Central memory CD8-positive, alpha-beta T cell (primary cell): ENCODE measurements at regions not wholly inside any gene's neighbourhood (a gene's known extent, or its start where the extent isn't known, plus 50 kb on each side); places are given as distances from the start of the nearest gene placed in this dataset.
"Not testable (repeated sequence)": the region's sequence is repeated elsewhere in the genome, so short reads cannot be mapped to it uniquely, and the experiment has no call there.

Experiments
- ATAC-seq: fragments of 150-1000 bp; cut with Tn5 transposase; replicated peaks from 2 replicates; pipeline ENCODE4 v1.10.0; 2022; ENCODE audit warnings: mild to moderate bottlenecking, moderate FRiP score, moderate number of reproducible peaks; ENCODE audit not compliant: poor library complexity, severe bottlenecking; ENCODE audit errors: extremely low read depth
- DNase-seq, 2 donors: peaks; one replicate each; pipeline ENCODE4 v3.0.0; 2021; ENCODE audit warnings: low spot score in 2 of 2
- H3K27ac Mint-ChIP-seq: one replicate; pipeline ENCODE4 v1.8.0; 2022; ENCODE audit warnings: low read depth, mild to moderate bottlenecking, moderate library complexity, mixed read lengths
- H3K27me3 Mint-ChIP-seq: one replicate; pipeline ENCODE4 v1.8.0; 2022; ENCODE audit warnings: mixed read lengths
- H3K36me3 Mint-ChIP-seq: one replicate; pipeline ENCODE4 v1.8.0; 2022; ENCODE audit warnings: mild to moderate bottlenecking, moderate library complexity, mixed read lengths; ENCODE audit not compliant: insufficient read depth
- H3K4me1 Mint-ChIP-seq: one replicate; pipeline ENCODE4 v1.8.0; 2022; ENCODE audit warnings: mixed read lengths
- H3K4me3 Mint-ChIP-seq: one replicate; pipeline ENCODE4 v1.8.0; 2022; ENCODE audit warnings: mild to moderate bottlenecking, moderate library complexity, mixed read lengths
- H3K9me3 Mint-ChIP-seq: one replicate; pipeline ENCODE4 v1.8.0; 2022; ENCODE audit warnings: mixed read lengths

DNA sequence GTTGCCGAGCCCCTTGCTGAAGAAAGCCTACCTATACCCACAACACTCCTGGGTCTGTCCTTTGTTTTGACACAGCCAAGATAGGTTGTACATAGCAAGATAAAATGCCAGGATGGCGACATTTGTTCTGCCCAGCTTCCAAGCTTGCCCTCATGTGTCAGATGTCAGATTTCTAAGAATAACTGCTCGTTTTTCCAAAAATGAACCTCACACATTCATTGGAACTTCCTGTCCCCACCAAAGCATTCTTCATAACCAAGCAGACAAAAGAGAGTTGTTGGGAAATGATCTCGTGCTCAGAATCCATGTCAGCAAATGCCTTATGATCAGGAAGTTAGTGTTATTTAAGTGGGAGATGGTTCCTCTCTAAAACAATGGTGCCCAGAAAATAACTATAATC is 210.1 kb downstream of the ZNF608 start:
- no peak for ATAC-seq
- H3K27ac Mint-ChIP-seq: no peak overlapping the region

DNA sequence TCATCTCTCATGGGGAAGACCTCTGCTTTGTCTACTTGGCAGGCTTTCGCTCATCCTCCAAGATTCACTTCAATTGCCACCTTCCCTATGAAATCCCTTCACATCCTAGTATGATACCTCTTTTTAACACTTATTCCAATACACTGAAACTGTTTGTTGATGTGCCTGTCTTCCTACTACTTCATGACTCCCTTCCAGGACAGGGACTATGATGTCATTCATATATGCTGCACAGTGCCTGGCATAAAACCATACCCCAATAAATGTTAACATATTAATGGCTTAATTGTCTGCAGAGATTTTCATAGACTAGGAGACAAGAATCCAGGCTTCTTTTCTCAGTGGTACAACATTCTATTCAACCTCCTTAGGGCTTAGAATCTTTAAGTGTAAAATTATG is 215.5 kb downstream of the ZNF608 start:
- no peak overlapping the region for H3K27ac Mint-ChIP-seq

More for the DNA sequence above, 210.1 kb downstream of the ZNF608 start:
- Mint-ChIP-seq H3K9me3 (peaks cover 10% of the 10 kb centered on the region), H3K36me3 (no peaks in the 10 kb centered on the region), H3K4me1 (no peaks in the 10 kb centered on the region), H3K4me3 (no peak overlapping the region), H3K27me3 (no peaks in the 10 kb centered on the region)
- no peak for DNase-seq

DNA sequence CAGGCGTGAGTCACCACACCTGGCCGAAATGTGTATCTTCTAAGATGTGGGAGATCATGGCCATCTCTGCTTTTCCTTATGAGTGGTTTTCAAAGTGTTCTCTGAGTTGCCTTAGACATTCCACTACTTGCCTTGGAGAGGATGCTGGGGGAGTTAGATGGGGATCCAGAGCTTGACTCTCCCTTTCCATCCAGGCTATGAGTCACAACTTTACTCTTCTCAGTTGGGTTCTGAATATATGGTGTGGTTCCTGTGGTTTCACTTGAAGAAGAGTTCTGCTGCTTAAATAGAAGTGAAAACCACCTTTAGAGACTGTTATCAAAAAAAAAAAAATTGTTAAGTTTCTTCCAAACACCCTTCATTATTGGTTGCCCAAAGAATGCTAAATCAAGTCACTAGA is 217.6 kb downstream of the ZNF608 start:
- DNase-seq (no peak), ATAC-seq (no peak)
- no peaks in the 10 kb centered on the region for H3K27me3 Mint-ChIP-seq
- H3K27ac Mint-ChIP-seq: no peak overlapping the region
- H3K4me3 Mint-ChIP-seq: no peak overlapping the region
- no peaks in the 10 kb centered on the region for H3K36me3 Mint-ChIP-seq
- H3K4me1 Mint-ChIP-seq: no peaks in the 10 kb centered on the region
- peaks cover 16% of the 10 kb centered on the region for H3K9me3 Mint-ChIP-seq

More for the DNA sequence above, 215.5 kb downstream of the ZNF608 start:
- peaks cover 9% of the 10 kb centered on the region for H3K9me3 Mint-ChIP-seq
- no peaks in the 10 kb centered on the region for H3K27me3 Mint-ChIP-seq
- DNase-seq: no peak
- H3K36me3 Mint-ChIP-seq: no peaks in the 10 kb centered on the region
- no peaks in the 10 kb centered on the region for H3K4me1 Mint-ChIP-seq
- no peak overlapping the region for H3K4me3 Mint-ChIP-seq
- ATAC-seq: no peak

DNA sequence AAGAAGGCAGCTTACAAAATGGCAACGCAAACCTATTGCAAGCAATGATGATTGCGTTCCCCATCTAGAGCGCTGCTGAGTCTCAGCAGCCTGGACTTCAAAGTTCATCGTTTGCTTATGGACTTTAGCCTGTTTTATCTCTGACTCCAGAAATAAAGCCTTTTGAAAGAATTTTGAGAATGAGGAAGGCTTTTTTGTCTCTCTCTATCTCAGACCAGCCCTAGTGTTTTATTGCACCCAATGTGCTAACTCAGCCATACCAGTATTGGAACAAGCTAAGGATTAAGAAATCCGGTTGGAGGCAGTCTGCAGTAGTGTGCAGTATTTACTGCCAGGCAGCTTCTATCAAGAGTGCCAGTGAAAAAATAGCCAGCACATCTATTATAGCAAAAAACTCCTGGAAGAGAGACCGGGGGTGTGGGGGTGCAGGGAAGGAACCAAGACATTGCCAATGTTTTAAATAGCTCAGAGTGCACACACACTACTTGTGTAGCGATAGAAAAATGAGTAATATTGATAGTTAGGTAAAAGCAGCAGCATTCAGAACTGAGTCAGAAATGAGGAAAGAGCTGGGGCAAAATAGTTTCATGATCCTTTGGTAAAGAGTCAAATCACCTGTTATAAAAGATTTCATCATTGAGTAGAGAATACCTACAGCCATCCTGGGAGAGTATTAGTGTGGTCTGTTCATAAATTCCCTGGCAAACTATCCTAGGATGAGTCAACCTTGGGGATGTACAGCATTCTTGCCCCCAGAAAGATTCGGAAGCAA is 219.0 kb downstream of the ZNF608 start:
- ATAC-seq (no peak), DNase-seq (no peak)
- H3K36me3 Mint-ChIP-seq: no peaks in the 10 kb centered on the region
- H3K9me3 Mint-ChIP-seq: peaks cover 20% of the 10 kb centered on the region
- no peak overlapping the region for H3K27ac Mint-ChIP-seq
- no peaks in the 10 kb centered on the region for H3K27me3 Mint-ChIP-seq
- H3K4me3 Mint-ChIP-seq: no peak overlapping the region
- no peaks in the 10 kb centered on the region for H3K4me1 Mint-ChIP-seq

DNA sequence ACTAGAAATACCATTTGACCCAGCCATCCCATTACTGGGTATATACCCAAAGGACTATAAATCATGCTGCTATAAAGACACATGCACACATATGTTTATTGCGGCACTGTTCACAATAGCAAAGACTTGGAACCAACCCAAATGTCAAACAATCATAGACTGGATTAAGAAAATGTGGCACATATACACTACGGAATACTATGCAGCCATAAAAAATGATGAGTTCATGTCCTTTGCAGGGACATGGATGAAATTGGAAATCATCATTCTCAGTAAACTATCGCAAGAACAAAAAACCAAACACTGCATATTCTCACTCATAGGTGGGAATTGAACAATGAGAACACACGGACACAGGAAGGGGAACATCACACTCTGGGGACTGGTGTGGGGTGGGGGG is 220.4 kb downstream of the ZNF608 start:
- H3K36me3 Mint-ChIP-seq: not testable (repeated sequence)
- peaks cover 21% of the 10 kb centered on the region for H3K9me3 Mint-ChIP-seq

DNA sequence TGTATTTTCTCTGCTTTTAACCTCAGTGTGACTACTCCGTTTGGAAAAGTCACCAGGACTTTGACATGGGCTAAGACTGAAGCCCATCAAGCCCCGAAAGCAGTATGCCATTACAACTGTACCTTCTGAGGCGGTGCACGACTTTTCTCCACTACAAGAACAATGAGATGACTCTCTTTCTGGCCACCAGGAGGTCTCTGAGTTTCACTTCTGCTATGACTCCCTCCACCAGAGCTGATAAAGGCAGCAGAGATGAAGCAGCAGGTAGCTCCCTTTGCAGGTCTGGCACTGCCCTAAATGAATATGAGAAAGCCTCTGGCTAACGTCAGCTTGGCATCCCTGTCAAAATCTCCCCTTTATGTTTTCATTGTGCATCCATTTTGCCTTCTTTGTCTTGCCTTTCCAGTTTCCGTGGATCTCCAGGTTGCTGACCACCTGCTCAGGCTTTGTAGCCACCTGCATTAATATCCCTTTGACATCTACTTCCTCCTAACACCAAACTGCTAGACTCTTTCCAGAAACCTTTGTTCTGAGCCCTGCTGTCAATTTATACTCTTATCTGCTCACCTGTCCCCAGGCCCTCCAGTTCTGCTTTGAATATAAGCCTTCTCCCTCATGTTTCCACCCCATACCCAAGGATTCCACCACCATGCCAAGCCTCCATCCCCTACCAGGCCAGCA is 221.7 kb downstream of the ZNF608 start:
- ATAC-seq (no peak), DNase-seq (no peak)
- H3K36me3 Mint-ChIP-seq: no peaks in the 10 kb centered on the region
- H3K27ac Mint-ChIP-seq: no peak overlapping the region
- no peaks in the 10 kb centered on the region for H3K27me3 Mint-ChIP-seq
- no peaks in the 10 kb centered on the region for H3K4me1 Mint-ChIP-seq
- H3K4me3 Mint-ChIP-seq: no peak overlapping the region
- H3K9me3 Mint-ChIP-seq: peaks cover 12% of the 10 kb centered on the region

More for the DNA sequence above, 220.4 kb downstream of the ZNF608 start:
- H3K4me1 Mint-ChIP-seq, DNase-seq, H3K27ac Mint-ChIP-seq, H3K4me3 Mint-ChIP-seq, ATAC-seq, H3K27me3 Mint-ChIP-seq: not testable (repeated sequence)

DNA sequence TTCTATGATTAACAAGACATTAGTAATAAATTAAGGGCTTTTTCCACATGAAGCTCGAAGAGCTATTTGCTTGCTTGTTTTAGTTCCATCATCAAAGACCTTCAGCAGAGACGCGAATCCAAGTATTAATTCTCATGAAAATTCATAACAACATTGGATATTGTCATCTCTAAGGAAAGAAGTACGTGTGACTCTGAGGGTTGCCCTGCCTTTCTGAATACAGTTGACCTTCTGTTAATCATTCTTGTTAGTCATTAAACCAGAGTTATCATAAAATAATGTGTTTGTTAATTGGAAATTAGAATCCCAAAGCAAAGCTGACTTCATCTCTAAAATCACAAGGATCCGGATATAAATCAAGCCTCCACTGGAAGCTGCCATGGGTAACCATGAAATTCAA is 222.5 kb downstream of the ZNF608 start:
- no peak overlapping the region for H3K27ac Mint-ChIP-seq
- no peak for ATAC-seq
- H3K4me3 Mint-ChIP-seq: no peak overlapping the region
- no peak for DNase-seq
- H3K36me3 Mint-ChIP-seq: no peaks in the 10 kb centered on the region
- H3K4me1 Mint-ChIP-seq: no peaks in the 10 kb centered on the region
- H3K27me3 Mint-ChIP-seq: no peaks in the 10 kb centered on the region
- peaks cover 12% of the 10 kb centered on the region for H3K9me3 Mint-ChIP-seq

DNA sequence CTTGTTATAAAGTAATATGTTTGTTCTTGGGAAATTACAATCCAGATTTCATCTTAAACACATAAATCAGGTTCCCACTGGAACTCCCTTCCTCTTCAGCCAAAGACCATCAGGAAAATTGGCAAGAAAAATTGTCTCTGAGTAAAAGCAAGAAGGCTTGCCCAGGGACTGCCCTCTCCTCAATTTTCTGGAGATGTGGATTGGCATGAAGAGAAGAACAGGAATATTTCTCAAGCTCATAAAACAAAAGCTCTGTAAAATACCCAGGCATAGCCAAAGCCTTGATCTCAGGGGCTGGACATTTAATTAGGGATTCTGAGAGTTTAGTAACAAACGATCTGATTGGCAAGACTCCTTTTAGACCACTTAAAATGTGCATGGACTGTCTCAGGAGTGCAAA is 223.4 kb downstream of the ZNF608 start:
- Mint-ChIP-seq H3K4me3 (no peak overlapping the region), H3K27ac (no peak overlapping the region), H3K4me1 (no peaks in the 10 kb centered on the region), H3K27me3 (no peaks in the 10 kb centered on the region), H3K9me3 (peaks cover 12% of the 10 kb centered on the region), H3K36me3 (no peaks in the 10 kb centered on the region)
- DNase-seq (no peak), ATAC-seq (no peak)

DNA sequence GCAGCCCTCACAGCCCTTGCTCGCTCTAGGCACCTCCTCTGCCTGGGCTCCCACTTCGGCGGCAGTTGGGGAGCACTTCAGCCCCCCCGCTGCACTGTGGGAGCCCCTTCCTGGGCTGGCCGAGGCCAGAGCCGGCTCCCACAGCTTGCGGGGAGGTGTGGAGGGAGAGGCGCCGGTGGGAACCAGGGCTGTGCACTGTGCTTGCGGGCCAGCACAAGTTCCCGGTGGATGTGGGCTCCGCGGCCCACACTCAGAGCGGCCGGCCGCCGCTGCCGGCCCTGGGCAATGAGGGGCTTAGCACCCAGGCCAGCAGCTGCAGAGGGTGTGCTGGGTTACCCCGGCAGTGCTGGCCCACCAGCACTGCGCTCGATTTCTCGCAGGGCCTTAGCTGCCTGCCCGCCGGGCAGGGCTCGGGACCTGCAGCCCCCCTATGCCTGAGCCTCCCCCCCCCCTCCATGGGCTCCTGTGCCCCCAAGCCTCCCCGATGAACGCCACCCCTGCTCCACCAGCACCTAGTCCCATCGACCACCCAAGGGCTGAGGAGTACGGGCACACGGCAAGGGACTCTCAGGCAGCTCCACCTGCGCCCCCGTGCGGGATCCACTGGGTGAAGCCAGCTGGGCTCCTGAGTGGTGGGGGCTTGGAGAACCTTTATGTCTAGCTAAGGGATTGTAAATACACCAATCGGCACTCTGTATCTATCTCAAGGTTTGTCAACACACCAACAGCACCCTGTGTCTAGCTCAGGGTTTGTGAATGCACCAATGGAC is 224.8 kb downstream of the ZNF608 start:
- no peak overlapping the region for H3K4me3 Mint-ChIP-seq
- no peak overlapping the region for H3K27ac Mint-ChIP-seq
- no peak for DNase-seq
- ATAC-seq: no peak
- H3K9me3 Mint-ChIP-seq: peaks cover 12% of the 10 kb centered on the region
- no peaks in the 10 kb centered on the region for H3K36me3 Mint-ChIP-seq
- H3K27me3 Mint-ChIP-seq: no peaks in the 10 kb centered on the region
- H3K4me1 Mint-ChIP-seq: no peaks in the 10 kb centered on the region

DNA sequence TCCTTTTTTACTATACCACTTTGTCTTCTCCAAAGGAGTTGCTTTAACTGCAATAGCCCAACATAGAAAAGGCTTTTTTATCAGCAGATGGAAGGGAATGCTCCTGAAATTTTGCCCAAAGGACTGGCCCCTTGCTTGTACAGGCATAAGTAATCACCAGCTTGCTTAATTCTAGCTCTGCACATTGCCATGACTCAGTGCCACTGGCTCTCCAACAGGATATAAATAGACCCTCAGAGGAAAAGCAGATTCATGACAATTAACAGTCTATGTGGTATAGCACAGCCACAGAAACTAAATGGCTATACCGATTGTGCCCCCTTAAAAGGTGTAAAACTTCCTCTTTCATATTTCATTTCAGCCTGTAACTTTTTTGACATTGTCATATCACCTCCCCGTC is 227.0 kb downstream of the ZNF608 start:
- Mint-ChIP-seq H3K9me3 (peaks cover 5% of the 10 kb centered on the region), H3K27ac (no peak overlapping the region), H3K27me3 (no peaks in the 10 kb centered on the region), H3K4me1 (no peaks in the 10 kb centered on the region), H3K4me3 (no peak overlapping the region), H3K36me3 (no peaks in the 10 kb centered on the region)
- no peak for ATAC-seq
- DNase-seq: no peak

DNA sequence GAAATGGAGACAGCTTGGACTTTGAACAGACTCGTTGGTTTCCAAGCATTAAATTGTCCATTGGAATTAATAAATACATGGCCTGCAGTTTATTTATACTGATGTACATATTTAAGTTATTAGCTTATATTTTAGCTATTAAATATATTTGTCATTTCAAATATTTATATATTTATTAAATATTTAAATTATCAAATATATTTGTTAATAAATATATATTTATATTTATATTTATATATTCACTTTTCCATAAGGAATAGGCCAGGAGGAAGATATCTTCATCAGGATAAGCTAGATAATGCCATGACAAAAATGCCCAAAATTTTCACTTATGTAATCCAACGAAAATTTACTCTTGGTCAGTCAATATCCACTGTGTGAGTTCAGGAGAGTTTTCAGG is 229.9 kb downstream of the ZNF608 start:
- no peak overlapping the region for H3K27ac Mint-ChIP-seq
- no peaks in the 10 kb centered on the region for H3K4me1 Mint-ChIP-seq
- no peaks in the 10 kb centered on the region for H3K36me3 Mint-ChIP-seq
- H3K27me3 Mint-ChIP-seq: no peaks in the 10 kb centered on the region
- no peak for ATAC-seq
- H3K4me3 Mint-ChIP-seq: no peak overlapping the region
- no peaks in the 10 kb centered on the region for H3K9me3 Mint-ChIP-seq
- no peak for DNase-seq

DNA sequence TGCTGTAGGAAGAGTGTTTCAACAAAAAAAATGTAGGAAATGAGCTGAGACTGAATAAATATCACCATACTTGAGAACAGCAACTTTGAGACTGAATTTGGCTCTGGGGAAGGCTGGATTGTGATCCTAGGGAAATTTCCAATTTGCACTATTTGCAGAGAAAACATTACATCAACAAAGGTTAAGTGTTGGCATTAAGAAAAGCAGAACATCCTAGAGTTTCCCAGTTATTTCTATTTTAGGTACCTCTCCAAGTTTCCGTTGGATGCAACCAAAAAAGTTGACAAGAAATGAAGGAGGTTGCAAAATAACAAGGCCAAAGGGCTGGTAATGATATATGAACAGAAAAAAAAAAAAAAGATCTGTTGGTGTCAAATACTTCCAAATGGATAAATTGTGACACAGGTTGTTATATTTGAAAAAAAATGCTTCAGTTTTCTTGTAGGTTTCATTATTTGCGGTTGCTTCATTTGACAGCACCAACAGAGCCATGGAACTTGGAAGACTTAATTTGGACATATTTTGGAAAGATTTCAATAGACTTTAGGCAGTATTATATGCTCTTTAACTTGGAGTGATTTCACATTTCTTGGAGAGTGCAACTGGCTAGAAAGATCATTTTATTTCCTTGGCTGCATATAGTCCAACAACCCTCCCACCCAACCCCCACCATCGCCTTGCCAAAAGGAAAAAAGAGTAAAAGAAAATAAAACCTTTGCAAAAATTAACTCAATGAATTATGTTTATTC is 230.8 kb downstream of the ZNF608 start:
- no peaks in the 10 kb centered on the region for H3K4me1 Mint-ChIP-seq
- H3K4me3 Mint-ChIP-seq: no peak overlapping the region
- no peaks in the 10 kb centered on the region for H3K9me3 Mint-ChIP-seq

More for the DNA sequence above, 230.8 kb downstream of the ZNF608 start:
- DNase-seq (no peak), ATAC-seq (no peak)
- H3K36me3 Mint-ChIP-seq: no peaks in the 10 kb centered on the region
- no peaks in the 10 kb centered on the region for H3K27me3 Mint-ChIP-seq
- H3K27ac Mint-ChIP-seq: no peak overlapping the region
